ENCODE measurements at regions not wholly inside any gene's neighbourhood (a gene's known extent, or its start where the extent isn't known, plus 50 kb on each side); places are given as distances from the start of the nearest gene placed in this dataset.

- TF ChIP-seq, protein P1, sequence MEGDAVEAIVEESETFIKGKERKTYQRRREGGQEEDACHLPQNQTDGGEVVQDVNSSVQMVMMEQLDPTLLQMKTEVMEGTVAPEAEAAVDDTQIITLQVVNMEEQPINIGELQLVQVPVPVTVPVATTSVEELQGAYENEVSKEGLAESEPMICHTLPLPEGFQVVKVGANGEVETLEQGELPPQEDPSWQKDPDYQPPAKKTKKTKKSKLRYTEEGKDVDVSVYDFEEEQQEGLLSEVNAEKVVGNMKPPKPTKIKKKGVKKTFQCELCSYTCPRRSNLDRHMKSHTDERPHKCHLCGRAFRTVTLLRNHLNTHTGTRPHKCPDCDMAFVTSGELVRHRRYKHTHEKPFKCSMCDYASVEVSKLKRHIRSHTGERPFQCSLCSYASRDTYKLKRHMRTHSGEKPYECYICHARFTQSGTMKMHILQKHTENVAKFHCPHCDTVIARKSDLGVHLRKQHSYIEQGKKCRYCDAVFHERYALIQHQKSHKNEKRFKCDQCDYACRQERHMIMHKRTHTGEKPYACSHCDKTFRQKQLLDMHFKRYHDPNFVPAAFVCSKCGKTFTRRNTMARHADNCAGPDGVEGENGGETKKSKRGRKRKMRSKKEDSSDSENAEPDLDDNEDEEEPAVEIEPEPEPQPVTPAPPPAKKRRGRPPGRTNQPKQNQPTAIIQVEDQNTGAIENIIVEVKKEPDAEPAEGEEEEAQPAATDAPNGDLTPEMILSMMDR (optimal IDR thresholded peaks at IDR 0.05 in 1 of 3, IDR thresholded peaks at IDR 0.05 in 1 of 3, conservative IDR thresholded peaks at IDR 0.05 in 1 of 3; ENCODE audit: extremely low read depth in 1 of 3, insufficient read depth in 2 of 3, low read length in 3 of 3), result no peak
- no peak for TF ChIP-seq EZH2 (IDR thresholded peaks at IDR 0.05; ENCODE audit: low read length)
These were observed 1017.0 kb upstream of the KCND2 start for GRCh38 chr7:119256001-119256400.

Measured in keratinocyte (primary cell).